HG02870 (cell line): ENCODE measurements at regions not wholly inside any gene's neighbourhood (a gene's known extent, or its start where the extent isn't known, plus 50 kb on each side); places are given as distances from the start of the nearest gene placed in this dataset.

Source experiments
- ATAC-seq: cut with Tn5 transposase; IDR thresholded peaks from one replicate; pipeline ENCODE4 v1.9.1; 2021; ENCODE audit warnings: mild to moderate bottlenecking, moderate library complexity; ENCODE audit not compliant: unreplicated experiment

- ATAC-seq, result no peak
Measured at GRCh38 chr3:46091741-46092701, 64.7 kb upstream of the XCR1 start.

GRCh38 chr3:46091046-46091445, 63.8 kb upstream of the XCR1 start:
- no peak for ATAC-seq

GRCh38 chr3:46090161-46090591, 62.9 kb upstream of the XCR1 start:
- peak; percentile 52 for ATAC-seq

GRCh38 chr3:46089237-46090011, 62.1 kb upstream of the XCR1 start:
- ATAC-seq, result peak; percentile 53

GRCh38 chr3:46087871-46088270, 60.6 kb upstream of the XCR1 start:
- ATAC-seq, result no peak

GRCh38 chr3:46086986-46087385, 59.7 kb upstream of the XCR1 start:
- no peak for ATAC-seq

GRCh38 chr3:46086083-46086437, 58.8 kb upstream of the XCR1 start:
- ATAC-seq, result no peak

- ATAC-seq, result no peak
Measured at GRCh38 chr3:46085421-46086082, 58.3 kb upstream of the XCR1 start.

- ATAC-seq, result no peak
Measured at GRCh38 chr3:46083956-46084355, 56.7 kb upstream of the XCR1 start.

GRCh38 chr3:46082849-46083248, 55.6 kb upstream of the XCR1 start:
- no peak for ATAC-seq

GRCh38 chr3:46082021-46082420, 54.7 kb upstream of the XCR1 start:
- ATAC-seq, result no peak

- no peak for ATAC-seq
Measured at GRCh38 chr3:46080969-46081345, 53.7 kb upstream of the XCR1 start.

- ATAC-seq, result no peak
Measured at GRCh38 chr3:46080124-46080968, 53.1 kb upstream of the XCR1 start.

- ATAC-seq, result peak; percentile 51
Measured at GRCh38 chr3:46078712-46079400, 51.6 kb upstream of the XCR1 start.
